ENCODE measurements at regions not wholly inside any gene's neighbourhood (a gene's known extent, or its start where the extent isn't known, plus 50 kb on each side); places are given as distances from the start of the nearest gene placed in this dataset.

GRCh38 chr12:83199069-83199468, 512.4 kb downstream of the TMTC2 start:
- TF ChIP-seq, protein P1, sequence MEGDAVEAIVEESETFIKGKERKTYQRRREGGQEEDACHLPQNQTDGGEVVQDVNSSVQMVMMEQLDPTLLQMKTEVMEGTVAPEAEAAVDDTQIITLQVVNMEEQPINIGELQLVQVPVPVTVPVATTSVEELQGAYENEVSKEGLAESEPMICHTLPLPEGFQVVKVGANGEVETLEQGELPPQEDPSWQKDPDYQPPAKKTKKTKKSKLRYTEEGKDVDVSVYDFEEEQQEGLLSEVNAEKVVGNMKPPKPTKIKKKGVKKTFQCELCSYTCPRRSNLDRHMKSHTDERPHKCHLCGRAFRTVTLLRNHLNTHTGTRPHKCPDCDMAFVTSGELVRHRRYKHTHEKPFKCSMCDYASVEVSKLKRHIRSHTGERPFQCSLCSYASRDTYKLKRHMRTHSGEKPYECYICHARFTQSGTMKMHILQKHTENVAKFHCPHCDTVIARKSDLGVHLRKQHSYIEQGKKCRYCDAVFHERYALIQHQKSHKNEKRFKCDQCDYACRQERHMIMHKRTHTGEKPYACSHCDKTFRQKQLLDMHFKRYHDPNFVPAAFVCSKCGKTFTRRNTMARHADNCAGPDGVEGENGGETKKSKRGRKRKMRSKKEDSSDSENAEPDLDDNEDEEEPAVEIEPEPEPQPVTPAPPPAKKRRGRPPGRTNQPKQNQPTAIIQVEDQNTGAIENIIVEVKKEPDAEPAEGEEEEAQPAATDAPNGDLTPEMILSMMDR (IDR thresholded peaks at IDR 0.05) = no peak
- TF ChIP-seq POLR2A (IDR thresholded peaks at IDR 0.05) = no peak
